SK-N-SH (cell line): ENCODE measurements at regions not wholly inside any gene's neighbourhood (a gene's known extent, or its start where the extent isn't known, plus 50 kb on each side); places are given as distances from the start of the nearest gene placed in this dataset.

Source experiments
- CTCF ChIA-PET: fragments of 300-600, 350-600 bp; formaldehyde crosslinking; extraction: SDS; loops from one replicate; lab custom pipeline; 2021; lab: Yijun Ruan, JAX
- POLR2A ChIA-PET: fragments of 350-600 bp; sonication (Branson Sonifier 250); formaldehyde crosslinking; extraction: SDS; loops from one replicate; lab custom pipeline; 2020; ENCODE audit warnings: antibody characterized with exemption, inconsistent platforms; lab: Yijun Ruan, JAX
- DNase-seq: peaks from one replicate; pipeline ENCODE4 v3.0.0; 2012
- H2AFZ ChIP-seq: fragments of 200-600 bp; sonication (generic); 2 replicates; pipeline ENCODE4 v1.8.1; 2016; ENCODE audit warnings: antibody characterized with exemption, mild to moderate bottlenecking, low read depth
- H3F3A ChIP-seq: fragments of 200-600 bp; sonication (generic); replicated peaks from 2 replicates; pipeline ENCODE3; 2016; ENCODE audit warnings: antibody characterized with exemption, mild to moderate bottlenecking; ENCODE audit not compliant: insufficient read depth
- H3K27ac ChIP-seq, 2 experiments: fragments of 200-500 bp in 1 of 2; fragments of 200-600 bp in 1 of 2; sonication (Bioruptor generic) in 1 of 2; sonication (generic), shearing (Covaris generic) in 1 of 2; 2 replicates each; pipeline versions ENCODE4 v1.5.1 to v1.6.1; 2014 to 2016; ENCODE audit warnings: low read depth in 2 of 2, inconsistent platforms in 1 of 2, low read length in 1 of 2, mild to moderate bottlenecking in 1 of 2, mixed read lengths in 1 of 2
- H3K27me3 ChIP-seq: fragments of 200-600 bp; sonication (generic), shearing (Covaris generic); 2 replicates; pipeline ENCODE4 v1.6.1; 2016; ENCODE audit warnings: mixed run types; ENCODE audit not compliant: insufficient read depth
- H3K36me3 ChIP-seq, 2 experiments: fragments of 200-500 bp in 1 of 2; fragments of 200-600 bp in 1 of 2; sonication (Bioruptor generic) in 1 of 2; sonication (generic) in 1 of 2; replicated peaks in 1 of 2; 2 replicates each; pipeline versions ENCODE3 to v1.5.1; 2014 to 2016; ENCODE audit warnings: low read length in 1 of 2, mild to moderate bottlenecking in 1 of 2; ENCODE audit not compliant: insufficient read depth in 2 of 2, control insufficient read depth in 1 of 2
- H3K4me1 ChIP-seq, 2 experiments: fragments of 200-500 bp in 1 of 2; fragments of 200-600 bp in 1 of 2; sonication (Bioruptor generic) in 1 of 2; sonication (generic), shearing (Covaris generic) in 1 of 2; 2 replicates each; pipeline versions ENCODE4 v1.5.1 to v1.6.1; 2014 to 2016; ENCODE audit warnings: low read depth in 1 of 2, low read length in 1 of 2, mixed run types in 1 of 2; ENCODE audit not compliant: insufficient read depth in 2 of 2, control insufficient read depth in 1 of 2
- H3K4me2 ChIP-seq: fragments of 200-600 bp; sonication (generic), shearing (Covaris generic); 2 replicates; pipeline ENCODE4 v1.6.1; 2017; ENCODE audit warnings: mixed run types
- H3K4me3 ChIP-seq, 2 experiments: fragments of 200-500 bp in 1 of 2; fragments of 200-600 bp in 1 of 2; sonication (Bioruptor generic) in 1 of 2; sonication (generic), shearing (Covaris generic) in 1 of 2; 2 replicates each; pipeline versions ENCODE4 v1.5.1 to v1.8.1; 2014 to 2016; ENCODE audit warnings: low read depth in 2 of 2, inconsistent platforms in 1 of 2, low read length in 1 of 2, mild to moderate bottlenecking in 1 of 2, mixed read lengths in 1 of 2, moderate library complexity in 1 of 2
- H3K79me2 ChIP-seq: fragments of 200-600 bp; sonication (generic); 2 replicates; pipeline ENCODE4 v1.8.1; 2017; ENCODE audit warnings: mild to moderate bottlenecking; ENCODE audit not compliant: insufficient read depth
- H3K9ac ChIP-seq: fragments of 200-600 bp; sonication (generic); 2 replicates; pipeline ENCODE4 v1.6.1; 2017; ENCODE audit warnings: mixed run types
- H3K9me2 ChIP-seq: fragments of 200-600 bp; sonication (generic); 2 replicates; pipeline ENCODE4 v1.6.1; 2017; ENCODE audit warnings: mixed run types
- H3K9me3 ChIP-seq: fragments of 200-600 bp; sonication (generic); 2 replicates; pipeline ENCODE4 v1.6.1; 2017; ENCODE audit warnings: mixed run types, mild to moderate bottlenecking, moderate library complexity
- H4K20me1 ChIP-seq: fragments of 200-600 bp; sonication (generic); 2 replicates; pipeline ENCODE4 v1.6.1; 2017; ENCODE audit warnings: mild to moderate bottlenecking, mixed run types; ENCODE audit not compliant: insufficient read depth
- EP300 ChIP-seq, 2 experiments: IDR thresholded peaks; 2 replicates each; pipeline versions ENCODE4 v1.4.0 to v1.6.1; 2012; ENCODE audit warnings: borderline replicate concordance in 1 of 2, low read depth in 1 of 2, low read length in 1 of 2
- EZH2phosphoT487 ChIP-seq: fragments of 200-600 bp; sonication (generic); IDR thresholded peaks from 2 replicates; pipeline ENCODE4 v1.6.1; 2017; ENCODE audit warnings: low read depth, mixed run types, mild to moderate bottlenecking, antibody characterized with exemption, moderate library complexity, borderline replicate concordance
- FOSL2 ChIP-seq: IDR thresholded peaks from 2 replicates; pipeline ENCODE4 v1.4.0; 2012; ENCODE audit warnings: low read depth, mild to moderate bottlenecking, moderate library complexity, borderline replicate concordance
- FOXM1 ChIP-seq: IDR thresholded peaks from 2 replicates; pipeline ENCODE4 v1.4.0; 2012; ENCODE audit warnings: low read depth, mild to moderate bottlenecking
- GATA2 ChIP-seq: sonication (generic); formaldehyde crosslinking; IDR thresholded peaks from 2 replicates; pipeline ENCODE4 v1.5.0; 2020; ENCODE audit warnings: mild to moderate bottlenecking, missing genetic modification reagents
- MXI1 ChIP-seq: IDR thresholded peaks from 2 replicates; pipeline ENCODE4 v1.6.1; 2012; ENCODE audit warnings: mild to moderate bottlenecking, low read depth, low read length, improper control_type of control experiment
- NFIC ChIP-seq: IDR thresholded peaks from 2 replicates; pipeline ENCODE4 v1.4.0; 2012; ENCODE audit warnings: borderline replicate concordance
- NRF1 ChIP-seq: IDR thresholded peaks from 2 replicates; pipeline ENCODE4 v1.6.1; 2012; ENCODE audit warnings: low read depth, mild to moderate bottlenecking, low read length
- PBX3 ChIP-seq: IDR thresholded peaks from 2 replicates; pipeline ENCODE4; 2012
- RAD21 ChIP-seq: IDR thresholded peaks from 2 replicates; pipeline ENCODE4 v1.6.1; 2012; ENCODE audit warnings: mild to moderate bottlenecking, low read length
- RCOR1 ChIP-seq: fragments of 150-350 bp; IDR thresholded peaks from 2 replicates; pipeline ENCODE4 v1.6.1; 2017; ENCODE audit warnings: antibody characterized with exemption, low read length
- RFX5 ChIP-seq: IDR thresholded peaks from 2 replicates; pipeline ENCODE4 v1.6.1; 2012; ENCODE audit warnings: mild to moderate bottlenecking, improper control_type of control experiment, low read length
- RXRA ChIP-seq: IDR thresholded peaks from 2 replicates; pipeline ENCODE4 v1.4.0; 2012; ENCODE audit warnings: low read depth, mild to moderate bottlenecking, borderline replicate concordance
- SIN3A ChIP-seq: IDR thresholded peaks from 2 replicates; pipeline ENCODE4 v1.6.1; 2012; ENCODE audit warnings: low read depth, mild to moderate bottlenecking, low read length, moderate library complexity, borderline replicate concordance
- TEAD4 ChIP-seq: IDR thresholded peaks from 2 replicates; pipeline ENCODE4 v1.4.0; 2012; ENCODE audit warnings: mild to moderate bottlenecking, borderline replicate concordance; ENCODE audit not compliant: insufficient read depth
- USF2 ChIP-seq: fragments of 150-350 bp; IDR thresholded peaks from 2 replicates; pipeline ENCODE4 v1.6.1; 2017; ENCODE audit warnings: antibody characterized with exemption, low read length, low read depth, borderline replicate concordance
- WGBS: methylation state at CpG from one replicate; pipeline ENCODE4 v1.1.6; 2017; ENCODE audit warnings: low lambda C conversion rate; 5-methylcytosine and 5-hydroxymethylcytosine counted together
- TF ChIP-seq, protein P1 (sequence below): fragments of 150-350 bp; IDR thresholded peaks from 2 replicates; pipeline ENCODE4 v1.6.1; 2016; ENCODE audit warnings: mild to moderate bottlenecking, low read depth, low read length
- TF ChIP-seq, protein P2 (sequence below): IDR thresholded peaks from 2 replicates; pipeline ENCODE4 v1.4.0; 2012; ENCODE audit warnings: low read depth

- Histone ChIP-seq H2AFZ (no peak overlapping the region), H4K20me1 (no peaks in the 10 kb centered on the region)
- WGBS = 22% methylated on average over 3 of the region's 3 CpGs
Observed at GRCh38 chr4:38469410-38469809, 194.6 kb upstream of the KLF3 start.

GRCh38 chr4:38470735-38471262 lies 193.2 kb upstream of the KLF3 start:
- Histone ChIP-seq H3K79me2 (no peaks in the 10 kb centered on the region), H3K4me3 (no peak overlapping the region), H3K27ac (no peak overlapping the region), H3K9me2 (no peaks in the 10 kb centered on the region), H3K9me3 (no peaks in the 10 kb centered on the region), H3K36me3 (no peaks in the 10 kb centered on the region), H3K9ac (no peak overlapping the region), H2AFZ (no peak overlapping the region), H3K4me2 (no peak overlapping the region), H3K27me3 (no peaks in the 10 kb centered on the region), H4K20me1 (no peaks in the 10 kb centered on the region), H3F3A (no peaks in the 10 kb centered on the region), H3K4me1 (peaks cover 0 to 7% of the 10 kb centered on the region in 2 experiments; a peak in 1 of 4 replicates)
- ChIA-PET POLR2A (no interaction called here), CTCF (interaction anchor here (1.0 kb wide), 1 partner anchor 34 kb away, joined by 3 read pairs; no protein-coding TSS in a partner anchor)
- TF ChIP-seq GATA2 (CRISPR knock-in tag) (no peak), MXI1 (no peak), EP300 (IDR thresholded peaks at IDR 0.05; ENCODE audit: borderline replicate concordance in 1 of 2, low read depth in 1 of 2, low read length in 1 of 2) (no peak)
- WGBS = 6% methylated on average over 2 of the region's 2 CpGs
- no peak for DNase-seq

More at GRCh38 chr4:38469410-38469809, 194.6 kb upstream of the KLF3 start:
- no peak for DNase-seq
- no peaks in the 10 kb centered on the region for H3K36me3 ChIP-seq
- no peak overlapping the region for H3K4me3 ChIP-seq
- H3K4me2 ChIP-seq = no peak overlapping the region
- no peaks in the 10 kb centered on the region for H3K79me2 ChIP-seq
- H3K9me3 ChIP-seq = no peaks in the 10 kb centered on the region
- no peaks in the 10 kb centered on the region for H3F3A ChIP-seq
- ChIA-PET CTCF (interaction anchor here (1.0 to 1.7 kb wide), 2 partner anchors 10 to 32 kb away, joined by 3 to 5 read pairs; no protein-coding TSS in a partner anchor), POLR2A (interaction anchor here (0.9 kb wide), 1 partner anchor 400 kb away, joined by 3 read pairs; no protein-coding TSS in a partner anchor)
- H3K9me2 ChIP-seq = no peaks in the 10 kb centered on the region
- no peak overlapping the region for H3K9ac ChIP-seq
- no peaks in the 10 kb centered on the region for H3K27me3 ChIP-seq
- peaks cover 0 to 7% of the 10 kb centered on the region in 2 experiments; a peak in 1 of 4 replicates for H3K4me1 ChIP-seq
- H3K27ac ChIP-seq = no peak overlapping the region
- TF ChIP-seq USF2 = no peak
- no peak for TF ChIP-seq FOSL2
- TF ChIP-seq RCOR1 = no peak
- TF ChIP-seq RAD21 = no peak
- no peak for TF ChIP-seq EZH2phosphoT487

DNA sequence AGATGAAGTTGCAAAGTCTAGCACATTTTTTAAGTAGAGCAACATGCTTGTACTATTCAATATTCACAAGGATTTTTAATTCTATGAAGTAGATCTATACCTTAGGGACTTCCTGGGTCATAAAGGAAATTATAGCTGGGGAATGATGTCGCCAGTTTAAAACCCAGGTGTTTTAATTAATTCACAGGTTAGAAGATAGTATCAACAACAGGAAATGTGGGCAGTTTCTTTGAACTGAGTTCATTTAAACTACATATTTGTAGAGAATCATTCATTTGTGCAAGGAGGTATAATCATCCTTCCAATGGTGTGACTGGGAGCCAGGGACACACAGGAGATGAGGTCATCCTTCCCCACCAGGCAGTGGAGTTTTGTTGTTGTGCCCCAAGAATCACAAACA lies 181.3 kb upstream of the KLF3 start:
- ChIA-PET POLR2A (no interaction called here), CTCF (no interaction called here)
- Histone ChIP-seq H3K9me3 (no peaks in the 10 kb centered on the region), H3K36me3 (no peaks in the 10 kb centered on the region), H3K4me1 (no peaks in the 10 kb centered on the region), H3K27me3 (no peaks in the 10 kb centered on the region), H3F3A (no peaks in the 10 kb centered on the region), H3K27ac (no peak overlapping the region), H3K4me2 (no peak overlapping the region), H3K79me2 (no peaks in the 10 kb centered on the region), H3K9me2 (no peaks in the 10 kb centered on the region), H4K20me1 (no peaks in the 10 kb centered on the region), H3K4me3 (no peak overlapping the region), H3K9ac (no peak overlapping the region), H2AFZ (no peak overlapping the region)
- DNase-seq = no peak
- no peak for TF ChIP-seq NFIC
- TF ChIP-seq FOXM1 = no peak
- no peak for TF ChIP-seq RXRA
- no peak for TF ChIP-seq MXI1
- TF ChIP-seq NRF1 = no peak
- no peak for TF ChIP-seq RAD21
- no peak for TF ChIP-seq SIN3A
- TF ChIP-seq, protein P1, sequence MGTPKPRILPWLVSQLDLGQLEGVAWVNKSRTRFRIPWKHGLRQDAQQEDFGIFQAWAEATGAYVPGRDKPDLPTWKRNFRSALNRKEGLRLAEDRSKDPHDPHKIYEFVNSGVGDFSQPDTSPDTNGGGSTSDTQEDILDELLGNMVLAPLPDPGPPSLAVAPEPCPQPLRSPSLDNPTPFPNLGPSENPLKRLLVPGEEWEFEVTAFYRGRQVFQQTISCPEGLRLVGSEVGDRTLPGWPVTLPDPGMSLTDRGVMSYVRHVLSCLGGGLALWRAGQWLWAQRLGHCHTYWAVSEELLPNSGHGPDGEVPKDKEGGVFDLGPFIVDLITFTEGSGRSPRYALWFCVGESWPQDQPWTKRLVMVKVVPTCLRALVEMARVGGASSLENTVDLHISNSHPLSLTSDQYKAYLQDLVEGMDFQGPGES = no peak
- TF ChIP-seq GATA2 (CRISPR knock-in tag) = no peak
- TF ChIP-seq PBX3 = no peak
- TF ChIP-seq, protein P2, sequence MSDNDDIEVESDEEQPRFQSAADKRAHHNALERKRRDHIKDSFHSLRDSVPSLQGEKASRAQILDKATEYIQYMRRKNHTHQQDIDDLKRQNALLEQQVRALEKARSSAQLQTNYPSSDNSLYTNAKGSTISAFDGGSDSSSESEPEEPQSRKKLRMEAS = no peak
- TF ChIP-seq RFX5 = no peak
- TF ChIP-seq TEAD4 = no peak
- WGBS = 16% methylated on average over 1 of the region's 1 CpG
